Spleen (tissue), 11 donors: ENCODE measurements at regions not wholly inside any gene's neighbourhood (a gene's known extent, or its start where the extent isn't known, plus 50 kb on each side); places are given as distances from the start of the nearest gene placed in this dataset.

ENCODE experiments used
- DNase-seq: peaks from one replicate; pipeline ENCODE4 v3.0.0-alpha.2; 2020
- H3K27ac ChIP-seq, 8 donors: fragments of 200-600 bp; sonication (generic) in 7 of 8; 1 replicate in 4 of 8; 2 replicates in 4 of 8; pipeline versions ENCODE4 v1.5.0 to v1.8.0; 2016 to 2021; ENCODE audit warnings: inconsistent platforms in 4 of 8, mild to moderate bottlenecking in 4 of 8, moderate library complexity in 1 of 8
- H3K27me3 ChIP-seq, 7 donors: fragments of 200-600 bp; sonication (generic) in 6 of 7; replicated peaks in 1 of 7; 1 replicate in 4 of 7; 2 replicates in 3 of 7; pipeline versions ENCODE4 v1.5.0 to v1.8.0; 2016 to 2021; ENCODE audit warnings: inconsistent platforms in 3 of 7, mild to moderate bottlenecking in 1 of 7
- H3K36me3 ChIP-seq, 6 donors: fragments of 200-600 bp; sonication (generic) in 5 of 6; 1 replicate in 4 of 6; 2 replicates in 2 of 6; pipeline versions ENCODE4 v1.5.0 to v1.8.0; 2016 to 2021; ENCODE audit warnings: inconsistent platforms in 2 of 6
- H3K4me1 ChIP-seq, 6 donors: fragments of 200-600 bp; sonication (generic) in 5 of 6; 1 replicate in 3 of 6; 2 replicates in 3 of 6; pipeline versions ENCODE4 v1.5.0 to v1.8.0; 2016 to 2021; ENCODE audit warnings: inconsistent platforms in 3 of 6
- H3K4me3 ChIP-seq, 8 donors: fragments of 200-600 bp; sonication (generic) in 7 of 8; 1 replicate in 4 of 8; 2 replicates in 4 of 8; pipeline versions ENCODE4 v1.5.0 to v1.8.0; 2016 to 2021; ENCODE audit warnings: inconsistent platforms in 4 of 8, mild to moderate bottlenecking in 4 of 8, moderate library complexity in 2 of 8
- H3K9me3 ChIP-seq, 8 donors: fragments of 200-600 bp; sonication (generic) in 7 of 8; 1 replicate in 4 of 8; 2 replicates in 4 of 8; pipeline versions ENCODE4 v1.5.0 to v1.8.0; 2016 to 2021; ENCODE audit warnings: inconsistent platforms in 4 of 8
- POLR2A ChIP-seq, 3 donors: fragments of 450-650 bp; IDR thresholded peaks; one replicate each; pipeline ENCODE4 v1.5.1; 2017; ENCODE audit warnings: antibody characterized with exemption in 3 of 3, mild to moderate bottlenecking in 1 of 3
- POLR2AphosphoS5 ChIP-seq, 3 donors: sonication (generic); formaldehyde crosslinking; IDR thresholded peaks; one replicate each; pipeline ENCODE4 v1.5.1; 2017; ENCODE audit warnings: antibody characterized with exemption in 3 of 3
- WGBS, 5 donors: extraction: QIAGEN DNeasy Blood & Tissue Kit in 3 of 5; methylation state at CpG; one replicate each; pipeline versions ENCODE4 v1.1.5 to v1.1.7; 2013 to 2018; 5-methylcytosine and 5-hydroxymethylcytosine counted together
- intact Hi-C: fragments of 100-400 bp; cut with DNase I; formaldehyde crosslinking; loops from one replicate; pipeline ENCODE4 v1.15.0; 2023; ENCODE audit warnings: low total_unique reads
- TF ChIP-seq, protein P1 (sequence below), 11 experiments: fragments of 200-600 bp in 7 of 11; fragments of 450-650 bp in 4 of 11; sonication (generic) in 4 of 11; IDR thresholded peaks in 8 of 11; conservative IDR thresholded peaks in 3 of 11; 1 replicate in 7 of 11; 2 replicates in 4 of 11; pipeline versions ENCODE4 v1.4.0 to v1.8.0; 2016 to 2021; ENCODE audit warnings: antibody characterized with exemption in 11 of 11, inconsistent platforms in 4 of 11, mild to moderate bottlenecking in 1 of 11
- donor health status: healthy with polysubstance abuse.
- donor health status: DM: no; HTN: no; CAD: no; lungs with moderate emphysema.
- donor health status: DM: no; HTN: no; CAD: no.
- donor health status: Bipolar disorder and iron deficiency.
- donor health status: healthy.
- donor health status: DM: no; HTN: no; CAD: no.
- donor health status: DM: yes; HTN: yes; CAD: no.

DNA sequence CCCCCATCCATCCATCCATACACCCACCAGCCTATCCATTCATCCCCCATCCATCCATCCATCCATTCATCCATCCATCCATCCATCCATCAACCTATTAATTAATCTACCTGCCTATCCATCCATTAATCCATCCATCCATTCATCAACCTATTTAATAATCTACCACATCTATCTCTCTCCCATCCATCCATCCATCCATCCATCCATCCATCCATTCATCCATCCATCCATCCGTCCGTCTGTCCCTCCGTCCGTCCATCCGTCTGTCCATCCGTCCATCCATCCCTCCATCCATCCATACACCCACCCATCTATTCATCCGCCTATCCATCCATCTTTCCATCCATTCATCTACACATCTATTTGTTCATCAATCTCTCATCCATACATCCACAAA, 205.3 kb downstream of the VRK1 start:
- H3K36me3 ChIP-seq, result no peaks in the 10 kb centered on the region
- intact Hi-C loops, result no loop called here
- no peaks in the 10 kb centered on the region for H3K4me1 ChIP-seq
- peaks cover 0 to 14% (median 2%) of the 10 kb centered on the region in 8 donors for H3K9me3 ChIP-seq
- no peak for DNase-seq
- no peak overlapping the region for H3K27ac ChIP-seq
- no peak overlapping the region for H3K4me3 ChIP-seq
- TF ChIP-seq, protein P1, sequence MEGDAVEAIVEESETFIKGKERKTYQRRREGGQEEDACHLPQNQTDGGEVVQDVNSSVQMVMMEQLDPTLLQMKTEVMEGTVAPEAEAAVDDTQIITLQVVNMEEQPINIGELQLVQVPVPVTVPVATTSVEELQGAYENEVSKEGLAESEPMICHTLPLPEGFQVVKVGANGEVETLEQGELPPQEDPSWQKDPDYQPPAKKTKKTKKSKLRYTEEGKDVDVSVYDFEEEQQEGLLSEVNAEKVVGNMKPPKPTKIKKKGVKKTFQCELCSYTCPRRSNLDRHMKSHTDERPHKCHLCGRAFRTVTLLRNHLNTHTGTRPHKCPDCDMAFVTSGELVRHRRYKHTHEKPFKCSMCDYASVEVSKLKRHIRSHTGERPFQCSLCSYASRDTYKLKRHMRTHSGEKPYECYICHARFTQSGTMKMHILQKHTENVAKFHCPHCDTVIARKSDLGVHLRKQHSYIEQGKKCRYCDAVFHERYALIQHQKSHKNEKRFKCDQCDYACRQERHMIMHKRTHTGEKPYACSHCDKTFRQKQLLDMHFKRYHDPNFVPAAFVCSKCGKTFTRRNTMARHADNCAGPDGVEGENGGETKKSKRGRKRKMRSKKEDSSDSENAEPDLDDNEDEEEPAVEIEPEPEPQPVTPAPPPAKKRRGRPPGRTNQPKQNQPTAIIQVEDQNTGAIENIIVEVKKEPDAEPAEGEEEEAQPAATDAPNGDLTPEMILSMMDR (IDR thresholded peaks at IDR 0.05 in 8 of 11, conservative IDR thresholded peaks at IDR 0.05 in 3 of 11), result no peak
- TF ChIP-seq POLR2AphosphoS5 (IDR thresholded peaks at IDR 0.05) (no peak), POLR2A (IDR thresholded peaks at IDR 0.05) (no peak)
- WGBS, 5 donors, result 79 to 97% (median 87%) methylated on average over 7 of the region's 7 CpGs
- H3K27me3 ChIP-seq, result no peaks in the 10 kb centered on the region

DNA sequence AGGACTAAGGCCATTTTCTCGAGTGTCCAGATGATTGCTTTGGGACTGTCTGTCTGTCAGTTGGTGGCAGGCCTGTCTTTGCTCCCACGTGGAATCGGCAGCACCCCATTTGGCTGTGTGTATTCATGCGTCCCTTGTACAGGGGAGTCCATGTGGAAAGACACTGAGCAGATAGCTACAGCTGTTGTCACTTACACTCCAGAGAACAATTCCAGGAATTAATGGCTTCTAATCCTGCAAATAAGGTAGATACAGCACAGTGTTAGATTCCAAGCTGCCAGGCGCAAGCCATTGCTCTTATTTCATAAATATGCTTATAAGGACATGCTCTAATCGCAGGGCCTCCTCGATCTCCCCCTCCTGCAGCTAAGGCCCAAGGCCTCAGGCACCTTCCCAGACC, 208.8 kb downstream of the VRK1 start:
- H3K27ac ChIP-seq, result no peak overlapping the region
- H3K4me1 ChIP-seq, result no peaks in the 10 kb centered on the region
- H3K4me3 ChIP-seq, result no peak overlapping the region
- no peaks in the 10 kb centered on the region for H3K36me3 ChIP-seq
- 85 to 90% (median 87%) methylated on average over 7 of the region's 7 CpGs for WGBS, 5 donors
- H3K9me3 ChIP-seq, result peaks cover 0 to 10% (median 0%) of the 10 kb centered on the region in 8 donors
- intact Hi-C loops, result no loop called here
- DNase-seq, result no peak
- TF ChIP-seq POLR2A (IDR thresholded peaks at IDR 0.05) (no peak), POLR2AphosphoS5 (IDR thresholded peaks at IDR 0.05) (no peak)
- TF ChIP-seq, protein P1 (IDR thresholded peaks at IDR 0.05 in 8 of 11, conservative IDR thresholded peaks at IDR 0.05 in 3 of 11), result no peak
- peaks cover 0 to 4% (median 0%) of the 10 kb centered on the region in 7 donors for H3K27me3 ChIP-seq

DNA sequence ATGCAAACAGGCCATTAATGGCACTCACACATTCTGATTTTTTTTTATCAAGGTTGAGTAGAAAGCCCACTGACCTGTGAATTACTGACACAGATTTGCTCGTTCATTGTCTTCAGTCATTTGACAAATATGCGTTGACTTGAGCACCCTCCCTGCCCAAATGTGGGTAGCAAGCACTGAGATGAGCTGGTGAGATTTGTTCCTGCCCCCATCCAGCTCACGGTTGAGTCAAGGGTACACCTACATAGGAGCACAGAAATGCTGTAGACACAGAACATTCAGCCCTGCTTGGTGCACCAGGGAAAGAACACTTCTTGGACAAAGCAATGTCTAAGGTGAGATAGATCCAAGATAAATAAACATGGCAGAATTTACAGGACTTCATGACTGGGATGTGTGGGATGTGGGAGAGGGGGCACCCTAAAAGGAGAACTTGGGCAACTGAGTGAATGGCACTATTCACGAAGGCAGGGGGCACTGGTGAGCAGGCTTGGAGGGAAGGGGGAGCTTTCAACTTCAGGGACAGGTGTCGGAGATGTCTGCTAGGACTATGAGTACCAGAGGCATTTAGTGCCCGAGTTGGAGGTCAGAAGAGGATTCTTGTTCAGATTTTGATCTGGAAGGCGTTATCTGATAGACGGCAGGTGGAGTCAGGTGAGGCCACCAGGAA, 213.4 kb downstream of the VRK1 start:
- Histone ChIP-seq H3K27me3 (peaks cover 0 to 4% (median 0%) of the 10 kb centered on the region in 7 donors), H3K4me3 (no peak overlapping the region), H3K4me1 (no peaks in the 10 kb centered on the region), H3K27ac (no peak overlapping the region), H3K36me3 (no peaks in the 10 kb centered on the region), H3K9me3 (peaks cover 0 to 9% (median 0%) of the 10 kb centered on the region in 8 donors)
- TF ChIP-seq POLR2AphosphoS5 (IDR thresholded peaks at IDR 0.05), result no peak
- TF ChIP-seq, protein P1 (IDR thresholded peaks at IDR 0.05 in 8 of 11, conservative IDR thresholded peaks at IDR 0.05 in 3 of 11), result peak in 1 of 11 experiments; percentile 15
- DNase-seq, result no peak
- intact Hi-C loops, result no loop called here
- WGBS, 5 donors, result 56 to 68% (median 59%) methylated on average over 8 of the region's 8 CpGs

DNA sequence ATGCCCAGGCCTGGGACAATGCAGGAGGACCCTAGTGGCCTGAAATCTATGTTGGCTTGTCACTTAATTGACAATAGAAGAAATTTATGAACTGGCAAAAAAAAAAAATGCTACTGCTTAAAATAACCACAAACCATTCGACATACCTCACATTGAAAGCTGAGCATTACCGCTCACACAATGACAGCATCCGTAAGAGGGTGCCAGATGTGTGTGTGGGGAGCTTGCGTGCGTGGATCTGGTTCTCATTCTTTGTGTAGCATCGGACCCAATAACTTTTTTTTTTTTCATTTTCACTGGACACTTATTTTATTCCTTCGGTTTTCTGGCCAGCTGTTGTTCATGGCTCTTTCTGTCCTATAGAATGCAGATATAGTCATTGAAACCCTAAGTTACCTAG, 216.7 kb downstream of the VRK1 start:
- intact Hi-C loops, result no loop called here
- Histone ChIP-seq H3K27me3 (peaks cover 0 to 4% (median 0%) of the 10 kb centered on the region in 7 donors), H3K27ac (no peak overlapping the region), H3K4me3 (no peak overlapping the region), H3K36me3 (no peaks in the 10 kb centered on the region), H3K4me1 (no peaks in the 10 kb centered on the region), H3K9me3 (peaks cover 0 to 9% (median 0%) of the 10 kb centered on the region in 8 donors)
- TF ChIP-seq, protein P1 (IDR thresholded peaks at IDR 0.05 in 8 of 11, conservative IDR thresholded peaks at IDR 0.05 in 3 of 11), result no peak
- TF ChIP-seq POLR2AphosphoS5 (IDR thresholded peaks at IDR 0.05) (no peak), POLR2A (IDR thresholded peaks at IDR 0.05) (no peak)
- no peak for DNase-seq
- 81 to 85% (median 83%) methylated on average over 7 of the region's 7 CpGs for WGBS, 5 donors
